Heart left ventricle (tissue), 13 donors: ENCODE measurements at regions not wholly inside any gene's neighbourhood (a gene's known extent, or its start where the extent isn't known, plus 50 kb on each side); places are given as distances from the start of the nearest gene placed in this dataset.

Source experiments
- CTCF ChIP-seq, 12 donors: fragments of 200-600 bp; sonication (generic) in 4 of 12; IDR thresholded peaks; one replicate each; pipeline versions ENCODE4 v1.5.0 to v1.8.0; 2018 to 2022; ENCODE audit warnings: antibody characterized with exemption in 12 of 12, mild to moderate bottlenecking in 5 of 12
- POLR2A ChIP-seq, 2 donors: fragments of 450-650 bp; IDR thresholded peaks; one replicate each; pipeline ENCODE4 v1.6.1; 2017; ENCODE audit warnings: antibody characterized with exemption in 2 of 2, mild to moderate bottlenecking in 2 of 2, moderate library complexity in 2 of 2
- donor health status: ischemic (EF 13 %, LVEDD 7.1; RV severe dilation, severe dysfunction).
- donor health status: DM: no; HTN: yes; CAD: no.
- donor health status: DM: no; HTN: no; CAD: no.
- donor health status: ischemic (EF 25% LVEDD 6.9; RV normal size, moderate dysfunction).
- donor health status: ischemic (EF 25% LVEDD 5.7; RV mildly dilated, moderate dysfunction).
- donor health status: ischemic (EF 35%, LVEDD 5.7; RV mildly dilated, moderate dysfunction).
- donor health status: nonischemic (EF 11% LVEDD 7.7; RV severe dilation, severe dysfunction).
- donor health status: DM: yes; HTN: yes; CAD: no.
- donor health status: PGD.
- donor health status: ischemic (EF 29% LVEDD 5.4; RV normal size, mild dysfunction).
- donor health status: nonischemic (EF 23%, LVEDD 6.1; RV moderate dilation, normal function).

- TF ChIP-seq CTCF (IDR thresholded peaks at IDR 0.05), result no peak
- no peak for TF ChIP-seq POLR2A (IDR thresholded peaks at IDR 0.05)
Measured at GRCh38 chr6:4449409-4449808, 314.0 kb upstream of the ECI2 start.
